HG02973 (cell line): ENCODE measurements at regions not wholly inside any gene's neighbourhood (a gene's known extent, or its start where the extent isn't known, plus 50 kb on each side); places are given as distances from the start of the nearest gene placed in this dataset.

Experiments
- ATAC-seq: cut with Tn5 transposase; IDR thresholded peaks from one replicate; pipeline ENCODE4 v1.9.1; 2021; ENCODE audit warnings: moderate library complexity; ENCODE audit not compliant: unreplicated experiment

GRCh38 chr11:107221748-107222285 is 203.5 kb upstream of the GUCY1A2 start:
- no peak for ATAC-seq

GRCh38 chr11:107218123-107219013 is 200.1 kb upstream of the GUCY1A2 start:
- ATAC-seq = no peak

GRCh38 chr11:107217444-107217843 is 199.2 kb upstream of the GUCY1A2 start:
- no peak for ATAC-seq

- no peak for ATAC-seq
Measured at GRCh38 chr11:107215010-107215409, 196.7 kb upstream of the GUCY1A2 start.

GRCh38 chr11:107203656-107204055 is 185.4 kb upstream of the GUCY1A2 start:
- ATAC-seq = no peak

- no peak for ATAC-seq
Measured at GRCh38 chr11:107202241-107202640, 184.0 kb upstream of the GUCY1A2 start.

- ATAC-seq = no peak
Measured at GRCh38 chr11:107198490-107199007, 180.3 kb upstream of the GUCY1A2 start.

GRCh38 chr11:107197932-107198331 is 179.7 kb upstream of the GUCY1A2 start:
- ATAC-seq = no peak

- ATAC-seq = no peak
Measured at GRCh38 chr11:107196732-107197131, 178.5 kb upstream of the GUCY1A2 start.

GRCh38 chr11:107184986-107185385 is 166.7 kb upstream of the GUCY1A2 start:
- ATAC-seq = no peak

GRCh38 chr11:107183953-107184352 is 165.7 kb upstream of the GUCY1A2 start:
- no peak for ATAC-seq

- no peak for ATAC-seq
Measured at GRCh38 chr11:107182978-107183377, 164.7 kb upstream of the GUCY1A2 start.

- no peak for ATAC-seq
Measured at GRCh38 chr11:107180236-107180635, 162.0 kb upstream of the GUCY1A2 start.

- ATAC-seq = no peak
Measured at GRCh38 chr11:107179829-107180228, 161.6 kb upstream of the GUCY1A2 start.

GRCh38 chr11:107177106-107177477 is 158.8 kb upstream of the GUCY1A2 start:
- ATAC-seq = no peak

- ATAC-seq = no peak
Measured at GRCh38 chr11:107176148-107177105, 158.2 kb upstream of the GUCY1A2 start.

- no peak for ATAC-seq
Measured at GRCh38 chr11:107174856-107175255, 156.6 kb upstream of the GUCY1A2 start.

GRCh38 chr11:107172996-107173395 is 154.7 kb upstream of the GUCY1A2 start:
- ATAC-seq = no peak

- no peak for ATAC-seq
Measured at GRCh38 chr11:107157809-107158187, 139.5 kb upstream of the GUCY1A2 start.

- ATAC-seq = no peak
Measured at GRCh38 chr11:107157146-107157808, 139.0 kb upstream of the GUCY1A2 start.

GRCh38 chr11:107151579-107151978 is 133.3 kb upstream of the GUCY1A2 start:
- ATAC-seq = no peak
